Hepatocyte (in vitro differentiated cells): ENCODE measurements at regions not wholly inside any gene's neighbourhood (a gene's known extent, or its start where the extent isn't known, plus 50 kb on each side); places are given as distances from the start of the nearest gene placed in this dataset.
"Not testable (repeated sequence)": the region's sequence is repeated elsewhere in the genome, so short reads cannot be mapped to it uniquely, and the experiment has no call there.

Experiments
- DNase-seq: peaks from one replicate; pipeline ENCODE4 v3.0.0-alpha.2; 2016; ENCODE audit warnings: low spot score
- H2AFZ ChIP-seq: fragments of 200-600 bp; sonication (generic); 2 replicates; pipeline ENCODE4 v1.6.0; 2016; ENCODE audit warnings: antibody characterized with exemption, mild to moderate bottlenecking
- H3K27ac ChIP-seq: fragments of 200-600 bp; sonication (generic); 2 replicates; pipeline ENCODE4 v1.5.1; 2016; ENCODE audit warnings: mild to moderate bottlenecking
- H3K27me3 ChIP-seq: fragments of 200-600 bp; sonication (generic); 2 replicates; pipeline ENCODE4 v1.6.1; 2016
- H3K36me3 ChIP-seq: fragments of 200-600 bp; sonication (generic); replicated peaks from 2 replicates; pipeline ENCODE4 v1.5.1; 2016; ENCODE audit warnings: low read depth; ENCODE audit not compliant: insufficient read depth
- H3K4me1 ChIP-seq: fragments of 200-600 bp; sonication (generic); 2 replicates; pipeline ENCODE4 v1.5.1; 2016; ENCODE audit warnings: mild to moderate bottlenecking, moderate library complexity; ENCODE audit not compliant: insufficient read depth
- H3K4me2 ChIP-seq: fragments of 200-600 bp; sonication (generic); 2 replicates; pipeline ENCODE4 v1.6.0; 2016
- H3K4me3 ChIP-seq: fragments of 200-600 bp; sonication (generic); 2 replicates; pipeline ENCODE4 v1.5.1; 2016; ENCODE audit warnings: mild to moderate bottlenecking
- H3K79me2 ChIP-seq: fragments of 200-600 bp; sonication (generic); 2 replicates; pipeline ENCODE4 v1.6.0; 2017; ENCODE audit warnings: mild to moderate bottlenecking
- H3K9me2 ChIP-seq: fragments of 200-600 bp; sonication (generic); replicated peaks from 2 replicates; pipeline ENCODE4 v1.6.0; 2017; ENCODE audit warnings: mild to moderate bottlenecking; ENCODE audit not compliant: insufficient read depth
- H3K9me3 ChIP-seq: fragments of 200-600 bp; sonication (generic); 2 replicates; pipeline ENCODE4 v1.5.1; 2016; ENCODE audit warnings: low read depth, mild to moderate bottlenecking
- H4K20me1 ChIP-seq: fragments of 200-600 bp; sonication (generic); 2 replicates; pipeline ENCODE4 v1.6.0; 2016; ENCODE audit warnings: mild to moderate bottlenecking; ENCODE audit not compliant: insufficient read depth, poor library complexity, severe bottlenecking
- EZH2 ChIP-seq: fragments of 200-600 bp; sonication (generic); IDR thresholded peaks from 2 replicates; pipeline ENCODE4 v1.6.1; 2016; ENCODE audit warnings: antibody characterized with exemption, mild to moderate bottlenecking, borderline replicate concordance
- EZH2phosphoT487 ChIP-seq: fragments of 200-600 bp; sonication (generic); IDR thresholded peaks from one replicate; pipeline ENCODE4 v1.6.1; 2018; ENCODE audit warnings: antibody characterized with exemption, mild to moderate bottlenecking, low read depth, moderate library complexity; ENCODE audit not compliant: unreplicated experiment, severe bottlenecking
- WGBS: methylation state at CpG from one replicate; pipeline ENCODE4 v1.1.6; 2016; ENCODE audit warnings: low lambda C conversion rate; ENCODE audit errors: missing lambda C conversion rate; 5-methylcytosine and 5-hydroxymethylcytosine counted together
- TF ChIP-seq, protein P1 (sequence below): fragments of 200-600 bp; sonication (generic); IDR thresholded peaks from 2 replicates; pipeline ENCODE4 v1.5.1; 2016; ENCODE audit warnings: antibody characterized with exemption, mild to moderate bottlenecking; ENCODE audit not compliant: poor library complexity

GRCh38 chr2:123451542-123451941, 573.5 kb upstream of the CNTNAP5 start:
- Histone ChIP-seq H3K27ac (no peak overlapping the region), H3K4me1 (no peaks in the 10 kb centered on the region), H3K9me2 (no peaks in the 10 kb centered on the region), H3K4me3 (no peak overlapping the region), H2AFZ (no peak overlapping the region), H3K36me3 (no peaks in the 10 kb centered on the region), H4K20me1 (no peaks in the 10 kb centered on the region), H3K79me2 (no peaks in the 10 kb centered on the region), H3K9me3 (no peaks in the 10 kb centered on the region), H3K27me3 (no peaks in the 10 kb centered on the region), H3K4me2 (no peak overlapping the region)
- WGBS, result 73% methylated on average over 4 of the region's 4 CpGs
- no peak for DNase-seq
- TF ChIP-seq EZH2phosphoT487, result no peak
- TF ChIP-seq EZH2, result no peak
- TF ChIP-seq, protein P1, sequence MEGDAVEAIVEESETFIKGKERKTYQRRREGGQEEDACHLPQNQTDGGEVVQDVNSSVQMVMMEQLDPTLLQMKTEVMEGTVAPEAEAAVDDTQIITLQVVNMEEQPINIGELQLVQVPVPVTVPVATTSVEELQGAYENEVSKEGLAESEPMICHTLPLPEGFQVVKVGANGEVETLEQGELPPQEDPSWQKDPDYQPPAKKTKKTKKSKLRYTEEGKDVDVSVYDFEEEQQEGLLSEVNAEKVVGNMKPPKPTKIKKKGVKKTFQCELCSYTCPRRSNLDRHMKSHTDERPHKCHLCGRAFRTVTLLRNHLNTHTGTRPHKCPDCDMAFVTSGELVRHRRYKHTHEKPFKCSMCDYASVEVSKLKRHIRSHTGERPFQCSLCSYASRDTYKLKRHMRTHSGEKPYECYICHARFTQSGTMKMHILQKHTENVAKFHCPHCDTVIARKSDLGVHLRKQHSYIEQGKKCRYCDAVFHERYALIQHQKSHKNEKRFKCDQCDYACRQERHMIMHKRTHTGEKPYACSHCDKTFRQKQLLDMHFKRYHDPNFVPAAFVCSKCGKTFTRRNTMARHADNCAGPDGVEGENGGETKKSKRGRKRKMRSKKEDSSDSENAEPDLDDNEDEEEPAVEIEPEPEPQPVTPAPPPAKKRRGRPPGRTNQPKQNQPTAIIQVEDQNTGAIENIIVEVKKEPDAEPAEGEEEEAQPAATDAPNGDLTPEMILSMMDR, result no peak

- Histone ChIP-seq H3K9me2 (no peaks in the 10 kb centered on the region), H3K27me3 (no peaks in the 10 kb centered on the region), H3K9me3 (no peaks in the 10 kb centered on the region), H3K4me1 (no peaks in the 10 kb centered on the region), H3K79me2 (no peaks in the 10 kb centered on the region), H3K36me3 (no peaks in the 10 kb centered on the region), H3K4me2 (no peak overlapping the region), H4K20me1 (no peaks in the 10 kb centered on the region), H3K27ac (no peak overlapping the region), H2AFZ (no peak overlapping the region), H3K4me3 (no peak overlapping the region)
- TF ChIP-seq, protein P1, result no peak
- no peak for TF ChIP-seq EZH2
- TF ChIP-seq EZH2phosphoT487, result no peak
- WGBS, result 78% methylated on average over 4 of the region's 4 CpGs
- no peak for DNase-seq
Observed at GRCh38 chr2:123453046-123453700, 571.9 kb upstream of the CNTNAP5 start.

DNA sequence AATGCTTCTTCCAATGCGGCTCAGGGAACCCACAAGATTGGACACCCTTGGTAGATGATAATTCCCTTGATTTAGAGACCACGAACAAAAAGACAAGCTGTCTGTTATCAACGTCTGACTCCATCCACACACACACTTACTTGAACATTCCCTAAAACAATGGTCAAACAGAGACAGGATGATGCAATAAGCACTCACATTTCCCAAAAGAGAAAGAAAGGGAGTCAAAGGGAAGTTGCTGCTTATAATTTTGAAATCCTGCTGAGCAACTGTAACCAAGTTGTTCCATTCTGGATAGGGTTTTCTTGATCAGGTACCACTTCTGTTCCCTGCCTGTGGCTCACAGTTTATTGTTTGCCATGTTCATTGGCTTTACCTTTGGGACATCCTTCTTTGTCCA, 571.3 kb upstream of the CNTNAP5 start:
- TF ChIP-seq, protein P1, result no peak
- no peak for TF ChIP-seq EZH2
- Histone ChIP-seq H2AFZ (no peak overlapping the region), H3K36me3 (no peaks in the 10 kb centered on the region), H3K4me2 (no peak overlapping the region), H3K9me2 (no peaks in the 10 kb centered on the region), H3K79me2 (no peaks in the 10 kb centered on the region), H3K9me3 (no peaks in the 10 kb centered on the region), H3K27me3 (no peaks in the 10 kb centered on the region), H3K27ac (no peak overlapping the region), H4K20me1 (no peaks in the 10 kb centered on the region), H3K4me1 (no peaks in the 10 kb centered on the region), H3K4me3 (no peak overlapping the region)
- WGBS, result 84% methylated on average over 3 of the region's 3 CpGs
- DNase-seq, result no peak

DNA sequence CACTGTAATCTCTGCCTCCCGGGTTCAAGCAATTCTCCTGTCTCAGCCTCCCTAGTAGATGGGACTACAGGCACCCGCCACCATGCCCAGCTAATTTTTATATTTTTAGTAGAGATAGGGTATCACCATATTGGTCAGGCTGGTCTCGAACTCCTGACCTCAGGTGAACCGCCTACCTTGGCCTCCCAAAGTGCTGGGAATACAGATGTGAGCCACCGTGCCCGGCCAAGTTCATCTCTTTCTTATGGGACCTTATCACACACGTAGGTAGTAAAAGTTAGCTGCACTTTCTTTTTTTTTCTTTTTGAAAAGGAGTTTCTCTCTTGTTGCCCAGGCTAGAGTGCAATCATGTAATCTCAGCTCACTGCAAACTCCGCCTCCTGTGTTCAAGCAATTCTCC, 569.9 kb upstream of the CNTNAP5 start:
- WGBS, result 94% methylated on average over 8 of the region's 8 CpGs
- not testable (repeated sequence) for H3K9me3 ChIP-seq, H2AFZ ChIP-seq, H3K4me3 ChIP-seq, H3K27ac ChIP-seq, DNase-seq, H4K20me1 ChIP-seq, H3K4me1 ChIP-seq, H3K9me2 ChIP-seq, H3K36me3 ChIP-seq, H3K4me2 ChIP-seq, H3K79me2 ChIP-seq, H3K27me3 ChIP-seq
